ENCODE measurements at regions not wholly inside any gene's neighbourhood (a gene's known extent, or its start where the extent isn't known, plus 50 kb on each side); places are given as distances from the start of the nearest gene placed in this dataset.

- Histone ChIP-seq H3K9ac (ENCODE audit: low read length) (no peak overlapping the region), H3K9me3 (ENCODE audit: insufficient read depth, low read depth, low read length) (no peaks in the 10 kb centered on the region), H3K27ac (ENCODE audit: low read depth, low read length) (no peak overlapping the region), H3K4me2 (ENCODE audit: low read length) (no peak overlapping the region), H3K79me2 (ENCODE audit: insufficient read depth, low read length) (no peaks in the 10 kb centered on the region), H3K27me3 (ENCODE audit: insufficient read depth, low read length) (no peaks in the 10 kb centered on the region), H3K4me1 (ENCODE audit: insufficient read depth, low read length) (peaks cover 20% of the 10 kb centered on the region), H3K36me3 (ENCODE audit: insufficient read depth, low read length) (no peaks in the 10 kb centered on the region), H3K4me3 (ENCODE audit: insufficient read depth, low read depth, low read length) (no peak overlapping the region), H2AFZ (ENCODE audit: low read depth, low read length) (no peak overlapping the region), H4K20me1 (ENCODE audit: insufficient read depth, low read length) (no peaks in the 10 kb centered on the region)
- TF ChIP-seq EZH2 (IDR thresholded peaks at IDR 0.05; ENCODE audit: insufficient read depth, low read length), result no peak
- TF ChIP-seq, protein P1, sequence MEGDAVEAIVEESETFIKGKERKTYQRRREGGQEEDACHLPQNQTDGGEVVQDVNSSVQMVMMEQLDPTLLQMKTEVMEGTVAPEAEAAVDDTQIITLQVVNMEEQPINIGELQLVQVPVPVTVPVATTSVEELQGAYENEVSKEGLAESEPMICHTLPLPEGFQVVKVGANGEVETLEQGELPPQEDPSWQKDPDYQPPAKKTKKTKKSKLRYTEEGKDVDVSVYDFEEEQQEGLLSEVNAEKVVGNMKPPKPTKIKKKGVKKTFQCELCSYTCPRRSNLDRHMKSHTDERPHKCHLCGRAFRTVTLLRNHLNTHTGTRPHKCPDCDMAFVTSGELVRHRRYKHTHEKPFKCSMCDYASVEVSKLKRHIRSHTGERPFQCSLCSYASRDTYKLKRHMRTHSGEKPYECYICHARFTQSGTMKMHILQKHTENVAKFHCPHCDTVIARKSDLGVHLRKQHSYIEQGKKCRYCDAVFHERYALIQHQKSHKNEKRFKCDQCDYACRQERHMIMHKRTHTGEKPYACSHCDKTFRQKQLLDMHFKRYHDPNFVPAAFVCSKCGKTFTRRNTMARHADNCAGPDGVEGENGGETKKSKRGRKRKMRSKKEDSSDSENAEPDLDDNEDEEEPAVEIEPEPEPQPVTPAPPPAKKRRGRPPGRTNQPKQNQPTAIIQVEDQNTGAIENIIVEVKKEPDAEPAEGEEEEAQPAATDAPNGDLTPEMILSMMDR (IDR thresholded peaks at IDR 0.05; ENCODE audit: insufficient read depth, low read depth, low read length), result no peak
- FAIRE-seq (no peak), DNase-seq (ENCODE audit: low read depth) (no peak)
- Mint-ChIP-seq H3K36me3 (ENCODE audit: low read depth, unreplicated experiment) (no peaks in the 10 kb centered on the region), H3K4me3 (ENCODE audit: unreplicated experiment) (no peak overlapping the region), H3K4me1 (ENCODE audit: low read depth, unreplicated experiment) (peaks cover 29% of the 10 kb centered on the region), H3K9me3 (ENCODE audit: unreplicated experiment) (no peaks in the 10 kb centered on the region), H3K27me3 (ENCODE audit: low read depth, unreplicated experiment) (no peaks in the 10 kb centered on the region), H3K27ac (ENCODE audit: unreplicated experiment) (no peak overlapping the region)
Observed at GRCh38 chr18:55133378-55133777, 174.1 kb upstream of the CCDC68 start.

DNA sequence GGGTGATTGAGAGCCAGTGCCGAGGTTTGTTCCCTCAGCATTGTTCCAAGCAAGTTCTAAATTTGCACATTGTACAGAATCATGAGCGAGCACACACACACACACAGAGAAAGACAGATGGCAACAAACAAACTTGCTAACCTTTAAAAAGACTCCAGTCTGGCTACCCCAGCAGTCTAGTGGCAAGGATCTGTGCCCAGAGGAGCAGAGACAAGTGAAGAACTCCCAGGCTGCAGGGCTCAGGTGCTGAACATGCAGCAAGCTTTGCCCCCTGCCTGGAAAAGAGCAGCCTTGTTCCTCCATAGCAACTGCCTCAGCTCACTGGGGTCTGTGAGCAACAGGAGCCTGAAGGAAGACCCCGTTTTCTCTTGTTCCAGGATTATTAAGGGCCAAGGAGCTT, 169.2 kb upstream of the CCDC68 start:
- no peak overlapping the region for H3K4me2 ChIP-seq (ENCODE audit: low read length)
- Mint-ChIP-seq H3K27ac (ENCODE audit: unreplicated experiment) (no peak overlapping the region), H3K4me3 (ENCODE audit: unreplicated experiment) (no peak overlapping the region), H3K36me3 (ENCODE audit: low read depth, unreplicated experiment) (no peaks in the 10 kb centered on the region), H3K9me3 (ENCODE audit: unreplicated experiment) (no peaks in the 10 kb centered on the region), H3K4me1 (ENCODE audit: low read depth, unreplicated experiment) (no peaks in the 10 kb centered on the region), H3K27me3 (ENCODE audit: low read depth, unreplicated experiment) (no peaks in the 10 kb centered on the region)
- no peaks in the 10 kb centered on the region for H3K9me3 ChIP-seq (ENCODE audit: insufficient read depth, low read depth, low read length)
- no peak overlapping the region for H2AFZ ChIP-seq (ENCODE audit: low read depth, low read length)
- H4K20me1 ChIP-seq (ENCODE audit: insufficient read depth, low read length), result no peaks in the 10 kb centered on the region
- H3K4me3 ChIP-seq (ENCODE audit: insufficient read depth, low read depth, low read length), result no peak overlapping the region
- DNase-seq (ENCODE audit: low read depth) (no peak), FAIRE-seq (no peak)
- no peaks in the 10 kb centered on the region for H3K36me3 ChIP-seq (ENCODE audit: insufficient read depth, low read length)
- TF ChIP-seq, protein P1 (IDR thresholded peaks at IDR 0.05; ENCODE audit: insufficient read depth, low read depth, low read length), result no peak
- no peak for TF ChIP-seq EZH2 (IDR thresholded peaks at IDR 0.05; ENCODE audit: insufficient read depth, low read length)
- H3K27ac ChIP-seq (ENCODE audit: low read depth, low read length), result no peak overlapping the region
- H3K9ac ChIP-seq (ENCODE audit: low read length), result no peak overlapping the region
- no peaks in the 10 kb centered on the region for H3K27me3 ChIP-seq (ENCODE audit: insufficient read depth, low read length)
- no peaks in the 10 kb centered on the region for H3K79me2 ChIP-seq (ENCODE audit: insufficient read depth, low read length)
- H3K4me1 ChIP-seq (ENCODE audit: insufficient read depth, low read length), result peaks cover 3% of the 10 kb centered on the region

DNA sequence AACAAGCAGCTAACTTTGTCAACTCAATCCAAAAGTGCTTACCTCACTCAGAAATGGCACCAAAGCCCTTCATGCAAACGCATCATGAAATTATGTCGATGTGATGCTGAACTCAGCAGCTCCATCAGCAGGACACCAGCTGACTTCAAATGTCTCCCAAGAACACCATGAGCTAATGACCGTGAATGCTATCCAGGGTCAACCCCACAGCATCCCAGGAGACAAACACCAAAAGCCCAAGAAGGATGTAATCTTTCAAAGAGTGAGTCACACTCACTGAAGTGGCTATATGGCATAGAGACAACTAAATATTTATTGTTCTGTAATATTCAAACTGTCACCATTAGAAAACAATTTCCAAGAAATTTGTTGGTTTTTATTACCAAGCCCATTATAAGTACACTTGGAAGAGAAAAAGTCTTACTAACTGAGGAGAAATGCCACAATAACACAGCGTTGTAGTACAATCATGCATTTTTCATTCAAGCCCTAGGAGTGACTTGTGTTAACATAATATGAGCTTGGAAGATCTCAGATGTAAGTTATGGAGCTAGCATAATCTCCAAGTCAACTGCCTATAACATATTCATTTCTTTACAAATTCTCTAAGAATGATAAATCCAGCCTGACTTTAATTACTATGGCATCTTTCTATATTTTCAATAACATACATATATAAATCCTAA, 165.0 kb upstream of the CCDC68 start:
- Histone ChIP-seq H3K27ac (ENCODE audit: low read depth, low read length) (peak overlapping the region; percentile 9), H4K20me1 (ENCODE audit: insufficient read depth, low read length) (no peaks in the 10 kb centered on the region), H3K9me3 (ENCODE audit: insufficient read depth, low read depth, low read length) (no peaks in the 10 kb centered on the region), H3K27me3 (ENCODE audit: insufficient read depth, low read length) (no peaks in the 10 kb centered on the region), H3K4me2 (ENCODE audit: low read length) (peak overlapping the region; percentile 9), H3K4me1 (ENCODE audit: insufficient read depth, low read length) (peaks cover 3% of the 10 kb centered on the region), H2AFZ (ENCODE audit: low read depth, low read length) (no peak overlapping the region), H3K36me3 (ENCODE audit: insufficient read depth, low read length) (no peaks in the 10 kb centered on the region), H3K79me2 (ENCODE audit: insufficient read depth, low read length) (no peaks in the 10 kb centered on the region), H3K4me3 (ENCODE audit: insufficient read depth, low read depth, low read length) (no peak overlapping the region), H3K9ac (ENCODE audit: low read length) (no peak overlapping the region)
- Mint-ChIP-seq H3K4me1 (ENCODE audit: low read depth, unreplicated experiment) (peaks cover 4% of the 10 kb centered on the region), H3K9me3 (ENCODE audit: unreplicated experiment) (peaks cover 2% of the 10 kb centered on the region), H3K27me3 (ENCODE audit: low read depth, unreplicated experiment) (no peaks in the 10 kb centered on the region), H3K27ac (ENCODE audit: unreplicated experiment) (no peak overlapping the region), H3K4me3 (ENCODE audit: unreplicated experiment) (no peak overlapping the region), H3K36me3 (ENCODE audit: low read depth, unreplicated experiment) (no peaks in the 10 kb centered on the region)
- FAIRE-seq (peak; percentile 82), DNase-seq (ENCODE audit: low read depth) (peak; percentile 69)
- TF ChIP-seq, protein P1 (IDR thresholded peaks at IDR 0.05; ENCODE audit: insufficient read depth, low read depth, low read length), result no peak
- no peak for TF ChIP-seq EZH2 (IDR thresholded peaks at IDR 0.05; ENCODE audit: insufficient read depth, low read length)

All from astrocyte (in vitro differentiated cells and primary cell).